ENCODE measurements at regions not wholly inside any gene's neighbourhood (a gene's known extent, or its start where the extent isn't known, plus 50 kb on each side); places are given as distances from the start of the nearest gene placed in this dataset.

DNA sequence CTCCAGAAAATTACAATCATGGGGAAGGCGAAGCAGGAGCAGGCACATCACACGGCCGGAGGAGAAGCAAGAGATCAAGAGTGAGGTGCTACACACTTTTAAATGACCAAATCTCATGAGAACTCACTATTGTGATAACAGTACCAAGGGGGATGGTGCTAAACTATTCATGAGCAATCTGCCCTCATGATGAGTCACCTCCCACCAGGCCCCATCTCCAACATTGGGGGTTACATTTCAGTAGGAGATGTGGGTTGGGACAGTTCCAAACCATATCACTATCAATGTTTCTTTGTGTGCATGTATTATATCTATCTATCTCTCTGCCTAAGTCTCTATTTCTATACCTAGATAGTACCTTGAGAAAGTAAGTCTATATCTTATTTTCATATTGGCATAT is 724.8 kb downstream of the CDH11 start:
- Histone ChIP-seq H3K27ac (replicated peaks) (no peak overlapping the region), H3K27me3 (ENCODE audit: insufficient read depth, poor library complexity, severe bottlenecking) (no peaks in the 10 kb centered on the region), H3K4me3 (replicated peaks; ENCODE audit: insufficient read depth, low read length) (no peak overlapping the region)
- DNase-seq (ENCODE audit: low read depth in 1 of 2, low spot score in 1 of 2): no peak
- TF ChIP-seq POLR2AphosphoS5 (IDR thresholded peaks at IDR 0.05; ENCODE audit: low read depth): no peak
- TF ChIP-seq, protein P1, sequence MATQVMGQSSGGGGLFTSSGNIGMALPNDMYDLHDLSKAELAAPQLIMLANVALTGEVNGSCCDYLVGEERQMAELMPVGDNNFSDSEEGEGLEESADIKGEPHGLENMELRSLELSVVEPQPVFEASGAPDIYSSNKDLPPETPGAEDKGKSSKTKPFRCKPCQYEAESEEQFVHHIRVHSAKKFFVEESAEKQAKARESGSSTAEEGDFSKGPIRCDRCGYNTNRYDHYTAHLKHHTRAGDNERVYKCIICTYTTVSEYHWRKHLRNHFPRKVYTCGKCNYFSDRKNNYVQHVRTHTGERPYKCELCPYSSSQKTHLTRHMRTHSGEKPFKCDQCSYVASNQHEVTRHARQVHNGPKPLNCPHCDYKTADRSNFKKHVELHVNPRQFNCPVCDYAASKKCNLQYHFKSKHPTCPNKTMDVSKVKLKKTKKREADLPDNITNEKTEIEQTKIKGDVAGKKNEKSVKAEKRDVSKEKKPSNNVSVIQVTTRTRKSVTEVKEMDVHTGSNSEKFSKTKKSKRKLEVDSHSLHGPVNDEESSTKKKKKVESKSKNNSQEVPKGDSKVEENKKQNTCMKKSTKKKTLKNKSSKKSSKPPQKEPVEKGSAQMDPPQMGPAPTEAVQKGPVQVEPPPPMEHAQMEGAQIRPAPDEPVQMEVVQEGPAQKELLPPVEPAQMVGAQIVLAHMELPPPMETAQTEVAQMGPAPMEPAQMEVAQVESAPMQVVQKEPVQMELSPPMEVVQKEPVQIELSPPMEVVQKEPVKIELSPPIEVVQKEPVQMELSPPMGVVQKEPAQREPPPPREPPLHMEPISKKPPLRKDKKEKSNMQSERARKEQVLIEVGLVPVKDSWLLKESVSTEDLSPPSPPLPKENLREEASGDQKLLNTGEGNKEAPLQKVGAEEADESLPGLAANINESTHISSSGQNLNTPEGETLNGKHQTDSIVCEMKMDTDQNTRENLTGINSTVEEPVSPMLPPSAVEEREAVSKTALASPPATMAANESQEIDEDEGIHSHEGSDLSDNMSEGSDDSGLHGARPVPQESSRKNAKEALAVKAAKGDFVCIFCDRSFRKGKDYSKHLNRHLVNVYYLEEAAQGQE (IDR thresholded peaks at IDR 0.05; ENCODE audit: insufficient replicate concordance, low read depth): no peak
- no peak for TF ChIP-seq GABPA (IDR thresholded peaks at IDR 0.05; ENCODE audit: low read depth)
- TF ChIP-seq SPI1 (IDR thresholded peaks at IDR 0.05; ENCODE audit: borderline replicate concordance, low read depth): no peak
- TF ChIP-seq, protein P2, sequence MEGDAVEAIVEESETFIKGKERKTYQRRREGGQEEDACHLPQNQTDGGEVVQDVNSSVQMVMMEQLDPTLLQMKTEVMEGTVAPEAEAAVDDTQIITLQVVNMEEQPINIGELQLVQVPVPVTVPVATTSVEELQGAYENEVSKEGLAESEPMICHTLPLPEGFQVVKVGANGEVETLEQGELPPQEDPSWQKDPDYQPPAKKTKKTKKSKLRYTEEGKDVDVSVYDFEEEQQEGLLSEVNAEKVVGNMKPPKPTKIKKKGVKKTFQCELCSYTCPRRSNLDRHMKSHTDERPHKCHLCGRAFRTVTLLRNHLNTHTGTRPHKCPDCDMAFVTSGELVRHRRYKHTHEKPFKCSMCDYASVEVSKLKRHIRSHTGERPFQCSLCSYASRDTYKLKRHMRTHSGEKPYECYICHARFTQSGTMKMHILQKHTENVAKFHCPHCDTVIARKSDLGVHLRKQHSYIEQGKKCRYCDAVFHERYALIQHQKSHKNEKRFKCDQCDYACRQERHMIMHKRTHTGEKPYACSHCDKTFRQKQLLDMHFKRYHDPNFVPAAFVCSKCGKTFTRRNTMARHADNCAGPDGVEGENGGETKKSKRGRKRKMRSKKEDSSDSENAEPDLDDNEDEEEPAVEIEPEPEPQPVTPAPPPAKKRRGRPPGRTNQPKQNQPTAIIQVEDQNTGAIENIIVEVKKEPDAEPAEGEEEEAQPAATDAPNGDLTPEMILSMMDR (IDR thresholded peaks at IDR 0.05; ENCODE audit: insufficient read depth, low read length): no peak

DNA sequence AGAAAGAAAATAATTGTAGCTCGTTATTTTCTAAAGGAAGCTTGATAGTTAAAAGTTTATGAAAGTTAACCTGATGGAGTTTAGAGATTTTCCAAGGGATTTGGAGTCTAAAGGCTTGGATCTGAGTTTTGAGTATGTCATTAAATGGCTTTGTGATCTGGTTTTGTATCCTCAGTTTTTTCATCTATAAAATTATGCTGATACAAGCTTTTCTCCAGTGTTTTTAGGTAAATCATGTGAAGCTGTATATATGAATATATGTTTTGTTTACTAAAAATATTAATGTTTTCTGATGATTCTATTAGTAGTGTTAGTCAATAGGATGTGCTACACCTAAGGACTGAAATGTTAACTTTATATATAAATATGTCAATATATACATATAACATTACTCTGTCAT is 727.8 kb downstream of the CDH11 start:
- TF ChIP-seq GABPA (IDR thresholded peaks at IDR 0.05; ENCODE audit: low read depth) (no peak), SPI1 (IDR thresholded peaks at IDR 0.05; ENCODE audit: borderline replicate concordance, low read depth) (no peak), POLR2AphosphoS5 (IDR thresholded peaks at IDR 0.05; ENCODE audit: low read depth) (no peak)
- TF ChIP-seq, protein P2 (IDR thresholded peaks at IDR 0.05; ENCODE audit: insufficient read depth, low read length): no peak
- TF ChIP-seq, protein P1 (IDR thresholded peaks at IDR 0.05; ENCODE audit: insufficient replicate concordance, low read depth): no peak
- H3K27ac ChIP-seq (replicated peaks): no peak overlapping the region
- no peak for DNase-seq (ENCODE audit: low read depth in 1 of 2, low spot score in 1 of 2)
- no peaks in the 10 kb centered on the region for H3K27me3 ChIP-seq (ENCODE audit: insufficient read depth, poor library complexity, severe bottlenecking)
- H3K4me3 ChIP-seq (replicated peaks; ENCODE audit: insufficient read depth, low read length): no peak overlapping the region

DNA sequence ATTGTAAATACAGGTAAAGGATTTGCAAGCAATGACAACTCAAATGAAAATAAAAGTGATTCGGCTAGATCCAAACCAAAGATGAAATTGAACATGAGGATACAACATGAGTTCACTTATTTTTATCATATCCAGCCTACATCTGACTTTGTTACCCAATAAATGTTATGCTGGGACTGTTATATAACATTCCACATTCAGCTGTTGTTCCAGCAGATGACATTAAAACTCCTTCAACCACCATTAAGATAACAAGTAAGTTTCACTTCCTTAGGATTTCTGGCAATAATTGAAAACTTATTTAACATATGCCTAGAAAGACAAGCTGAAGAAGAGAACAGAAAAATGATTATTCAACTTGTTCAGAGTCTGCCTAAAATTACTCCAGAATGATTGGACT is 729.4 kb downstream of the CDH11 start:
- Histone ChIP-seq H3K27ac (replicated peaks) (no peak overlapping the region), H3K4me3 (replicated peaks; ENCODE audit: insufficient read depth, low read length) (no peak overlapping the region), H3K27me3 (ENCODE audit: insufficient read depth, poor library complexity, severe bottlenecking) (no peaks in the 10 kb centered on the region)
- DNase-seq (ENCODE audit: low read depth in 1 of 2, low spot score in 1 of 2): no peak
- TF ChIP-seq, protein P2 (IDR thresholded peaks at IDR 0.05; ENCODE audit: insufficient read depth, low read length): no peak
- TF ChIP-seq GABPA (IDR thresholded peaks at IDR 0.05; ENCODE audit: low read depth) (no peak), SPI1 (IDR thresholded peaks at IDR 0.05; ENCODE audit: borderline replicate concordance, low read depth) (no peak), POLR2AphosphoS5 (IDR thresholded peaks at IDR 0.05; ENCODE audit: low read depth) (no peak)
- TF ChIP-seq, protein P1 (IDR thresholded peaks at IDR 0.05; ENCODE audit: insufficient replicate concordance, low read depth): no peak

Measured in HL-60 (cell line).